HCT116 (cell line): ENCODE measurements at regions not wholly inside any gene's neighbourhood (a gene's known extent, or its start where the extent isn't known, plus 50 kb on each side); places are given as distances from the start of the nearest gene placed in this dataset.

ENCODE experiments used
- ATAC-seq: fragments of 200-7000 bp; cut with Tn5 transposase; 2 replicates; pipeline ENCODE4 v1.9.1; 2020; ENCODE audit warnings: mild to moderate bottlenecking, moderate library complexity
- BruUV-seq: library from RNA; stranded (reverse); fragments of 400-500 nt; replicated peaks from 2 replicates; lab custom pipeline; 2021; lab: Mats Ljungman, UMichigan
- CTCF ChIA-PET: fragments of 300-600 bp; sonication (Branson Sonifier 250); formaldehyde crosslinking; loops from one replicate; lab custom pipeline; 2021; ENCODE audit warnings: antibody characterized with exemption; lab: Charles Lee
- POLR2A ChIA-PET: fragments of 300-600, 350-600 bp; sonication (Branson Sonifier 250); formaldehyde crosslinking; loops from one replicate; lab custom pipeline; 2021; ENCODE audit warnings: antibody characterized with exemption; lab: Charles Lee
- RAD21 ChIA-PET, 2 experiments: fragments of 300-600 bp; sonication (Branson Sonifier 250); formaldehyde crosslinking; loops; one replicate each; lab custom pipeline; 2023; ENCODE audit warnings: low total read pairs in 2 of 2; ENCODE audit not compliant: uncharacterized antibody in 2 of 2, unreplicated experiment in 2 of 2, low non-redundant PET in 1 of 2; lab: Charles Lee
- DNase-seq: peaks from one replicate; pipeline ENCODE4 v3.0.0-alpha.2; 2010; ENCODE audit warnings: low read depth, low spot score
- H2AFZ ChIP-seq: fragments of 200-600 bp; shearing (Covaris generic), sonication (generic); 2 replicates; pipeline ENCODE4 v1.6.1; 2017; ENCODE audit warnings: low read depth, mixed run types, mixed read lengths, antibody characterized with exemption, low read length; ENCODE audit not compliant: poor library complexity, severe bottlenecking
- H3K27ac ChIP-seq: 2 replicates; pipeline ENCODE4 v1.5.1; 2012; ENCODE audit warnings: low read depth, low read length
- H3K27me3 ChIP-seq: fragments of 200-600 bp; sonication (generic); 2 replicates; pipeline ENCODE4 v1.6.1; 2016; ENCODE audit warnings: mixed run types, low read length, mixed read lengths; ENCODE audit not compliant: insufficient read depth
- H3K36me3 ChIP-seq, 2 experiments: fragments of 200-500 bp in 1 of 2; fragments of 200-600 bp in 1 of 2; sonication (Bioruptor generic) in 1 of 2; sonication (generic) in 1 of 2; 2 replicates each; pipeline versions ENCODE4 v1.5.1 to v1.6.1; 2014 to 2016; ENCODE audit warnings: low read length in 2 of 2, inconsistent platforms in 1 of 2, mixed read lengths in 1 of 2, mixed run types in 1 of 2; ENCODE audit not compliant: insufficient read depth in 2 of 2, control insufficient read depth in 1 of 2
- H3K4me1 ChIP-seq, 2 experiments: fragments of 200-600 bp in 1 of 2; sonication (generic) in 1 of 2; 2 replicates each; pipeline versions ENCODE4 v1.5.1 to v1.6.1; 2012 to 2017; ENCODE audit warnings: low read length in 2 of 2, inconsistent platforms in 1 of 2, mild to moderate bottlenecking in 1 of 2, mixed read lengths in 1 of 2, mixed run types in 1 of 2, moderate library complexity in 1 of 2; ENCODE audit not compliant: insufficient read depth in 2 of 2, control insufficient read depth in 1 of 2
- H3K4me2 ChIP-seq: fragments of 200-600 bp; sonication (generic); 2 replicates; pipeline ENCODE4 v1.6.1; 2017; ENCODE audit warnings: mixed run types, low read length, mixed read lengths
- H3K4me3 ChIP-seq, 2 experiments: fragments of 200-600 bp in 1 of 2; sonication (generic) in 1 of 2; replicated peaks in 1 of 2; 2 replicates each; pipeline ENCODE4 v1.5.1; 2011 to 2016; ENCODE audit warnings: low read length in 2 of 2, control low read depth in 1 of 2, low read depth in 1 of 2, mild to moderate bottlenecking in 1 of 2, mixed read lengths in 1 of 2, mixed run types in 1 of 2
- H3K79me2 ChIP-seq: fragments of 200-600 bp; sonication (generic); 2 replicates; pipeline ENCODE4 v1.6.1; 2017; ENCODE audit warnings: mild to moderate bottlenecking, mixed run types, low read length, moderate library complexity, mixed read lengths; ENCODE audit not compliant: insufficient read depth
- H3K9ac ChIP-seq: fragments of 200-600 bp; sonication (generic); 2 replicates; pipeline ENCODE4 v1.6.1; 2016; ENCODE audit warnings: low read length, mixed read lengths
- H3K9me2 ChIP-seq: fragments of 200-600 bp; sonication (generic), shearing (Covaris generic); 2 replicates; pipeline ENCODE4 v1.6.1; 2017; ENCODE audit warnings: mixed run types, mild to moderate bottlenecking, moderate library complexity; ENCODE audit not compliant: insufficient read depth
- H3K9me3 ChIP-seq, 2 experiments: fragments of 200-500 bp in 1 of 2; fragments of 200-600 bp in 1 of 2; sonication (Bioruptor generic) in 1 of 2; sonication (generic) in 1 of 2; 2 replicates each; pipeline ENCODE4 v1.6.1; 2014 to 2017; ENCODE audit warnings: low read length in 2 of 2, mixed read lengths in 2 of 2, inconsistent platforms in 1 of 2, low read depth in 1 of 2, mild to moderate bottlenecking in 1 of 2, mixed run types in 1 of 2, moderate library complexity in 1 of 2; ENCODE audit not compliant: control insufficient read depth in 1 of 2, insufficient read depth in 1 of 2
- H4K20me1 ChIP-seq: fragments of 200-600 bp; sonication (generic), shearing (Covaris generic); 2 replicates; pipeline ENCODE4 v1.6.1; 2017; ENCODE audit warnings: mixed run types, mild to moderate bottlenecking, moderate library complexity; ENCODE audit not compliant: insufficient read depth
- EGR1 ChIP-seq: IDR thresholded peaks from 2 replicates; pipeline ENCODE4 v1.6.1; 2012; ENCODE audit warnings: low read depth
- EZH2 ChIP-seq: fragments of 200-600 bp; sonication (generic); IDR thresholded peaks from 2 replicates; pipeline ENCODE4 v1.6.1; 2017; ENCODE audit warnings: antibody characterized with exemption, mixed run types
- EZH2phosphoT487 ChIP-seq: fragments of 200-600 bp; IDR thresholded peaks from 2 replicates; pipeline ENCODE4 v1.6.1; 2018; ENCODE audit warnings: antibody characterized with exemption, borderline replicate concordance
- FOSL1 ChIP-seq: IDR thresholded peaks from 2 replicates; pipeline ENCODE4 v1.6.1; 2012; ENCODE audit warnings: low read depth
- JUND ChIP-seq: IDR thresholded peaks from 2 replicates; pipeline ENCODE4 v1.6.1; 2012
- POLR2A ChIP-seq: IDR thresholded peaks from 2 replicates; pipeline ENCODE4 v1.7.0; 2011; ENCODE audit warnings: borderline replicate concordance; ENCODE audit not compliant: insufficient read depth, insufficient read length; ENCODE audit errors: extremely low read depth
- POLR2AphosphoS5 ChIP-seq: IDR thresholded peaks from 2 replicates; pipeline ENCODE4 v1.6.1; 2011; ENCODE audit warnings: mild to moderate bottlenecking, low read depth, low read length, moderate library complexity
- SIN3A ChIP-seq: IDR thresholded peaks from 2 replicates; pipeline ENCODE4 v1.6.1; 2012; ENCODE audit warnings: low read depth
- SP1 ChIP-seq: IDR thresholded peaks from 2 replicates; pipeline ENCODE4 v1.6.1; 2012; ENCODE audit warnings: low read depth
- YY1 ChIP-seq: IDR thresholded peaks from 2 replicates; pipeline ENCODE4 v1.6.1; 2011; ENCODE audit warnings: low read length, low read depth, moderate library complexity, mild to moderate bottlenecking; ENCODE audit not compliant: insufficient replicate concordance; ENCODE audit errors: extremely low read depth
- ZFX ChIP-seq: fragments of 450-650 bp; IDR thresholded peaks from 2 replicates; pipeline ENCODE4 v1.6.1; 2017
- ZNF274 ChIP-seq: fragments of 200-500 bp; sonication (Bioruptor generic); IDR thresholded peaks from 2 replicates; pipeline ENCODE4 v1.6.1; 2014; ENCODE audit warnings: mild to moderate bottlenecking, low read depth, low read length, inconsistent platforms
- intact Hi-C: fragments of 100-400 bp; cut with micrococcal nuclease; formaldehyde crosslinking; loops from 2 replicates; pipeline ENCODE4 v1.10.0; 2022
- TF ChIP-seq, protein P1 (sequence below): IDR thresholded peaks from 2 replicates; pipeline ENCODE4 v1.6.1; 2012
- TF ChIP-seq, protein P2 (sequence below), 3 experiments: fragments of 200-600 bp in 1 of 3; sonication (generic) in 1 of 3; IDR thresholded peaks in 2 of 3; conservative IDR thresholded peaks in 1 of 3; 2 replicates each; pipeline ENCODE4 v1.5.1; 2012 to 2017; ENCODE audit warnings: low read depth in 2 of 3, low read length in 2 of 3, antibody characterized with exemption in 1 of 3, borderline replicate concordance in 1 of 3, control low read depth in 1 of 3, mild to moderate bottlenecking in 1 of 3, mixed read lengths in 1 of 3, mixed run types in 1 of 3, moderate library complexity in 1 of 3; ENCODE audit not compliant: insufficient read depth in 1 of 3
- TF ChIP-seq, protein P3 (sequence below): IDR thresholded peaks from 2 replicates; pipeline ENCODE4 v1.6.1; 2012

DNA sequence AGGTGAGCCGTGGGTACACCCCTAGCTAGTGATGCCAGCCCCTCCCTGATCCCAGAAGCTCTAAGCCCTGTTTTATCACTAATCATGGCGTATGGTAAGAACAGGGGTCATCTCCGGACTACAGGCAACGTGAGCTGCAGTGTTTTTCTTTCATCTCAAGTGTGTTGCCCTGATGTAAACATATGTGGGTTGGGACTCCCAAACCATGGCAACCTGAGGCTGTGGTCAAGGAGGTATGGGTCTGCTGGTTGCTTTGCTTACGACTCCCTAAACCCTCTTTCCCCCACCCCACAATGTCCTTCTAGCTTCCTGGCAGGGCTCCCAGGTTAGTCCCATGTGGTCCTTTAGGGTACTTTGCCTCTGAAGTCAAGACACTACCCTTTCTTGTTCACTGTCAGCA is 53.6 kb upstream of the AFF3 start:
- no TSS peak for BruUV-seq
- H3K79me2 ChIP-seq, result no peaks in the 10 kb centered on the region
- no peaks in the 10 kb centered on the region for H3K9me3 ChIP-seq
- ChIA-PET CTCF (no interaction called here), POLR2A (no interaction called here), RAD21 (no interaction called here)
- ATAC-seq (no peak), DNase-seq (no peak)
- no peaks in the 10 kb centered on the region for H3K27me3 ChIP-seq
- H2AFZ ChIP-seq, result no peak overlapping the region
- no peaks in the 10 kb centered on the region for H4K20me1 ChIP-seq
- TF ChIP-seq SP1, result no peak
- TF ChIP-seq ZNF274, result no peak
- no peak for TF ChIP-seq EZH2phosphoT487
- TF ChIP-seq ZFX, result no peak
- no peak for TF ChIP-seq FOSL1
- TF ChIP-seq JUND, result no peak
- no peak for TF ChIP-seq POLR2AphosphoS5
- TF ChIP-seq, protein P1, sequence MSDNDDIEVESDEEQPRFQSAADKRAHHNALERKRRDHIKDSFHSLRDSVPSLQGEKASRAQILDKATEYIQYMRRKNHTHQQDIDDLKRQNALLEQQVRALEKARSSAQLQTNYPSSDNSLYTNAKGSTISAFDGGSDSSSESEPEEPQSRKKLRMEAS, result no peak
- TF ChIP-seq EZH2, result no peak
- TF ChIP-seq, protein P2, sequence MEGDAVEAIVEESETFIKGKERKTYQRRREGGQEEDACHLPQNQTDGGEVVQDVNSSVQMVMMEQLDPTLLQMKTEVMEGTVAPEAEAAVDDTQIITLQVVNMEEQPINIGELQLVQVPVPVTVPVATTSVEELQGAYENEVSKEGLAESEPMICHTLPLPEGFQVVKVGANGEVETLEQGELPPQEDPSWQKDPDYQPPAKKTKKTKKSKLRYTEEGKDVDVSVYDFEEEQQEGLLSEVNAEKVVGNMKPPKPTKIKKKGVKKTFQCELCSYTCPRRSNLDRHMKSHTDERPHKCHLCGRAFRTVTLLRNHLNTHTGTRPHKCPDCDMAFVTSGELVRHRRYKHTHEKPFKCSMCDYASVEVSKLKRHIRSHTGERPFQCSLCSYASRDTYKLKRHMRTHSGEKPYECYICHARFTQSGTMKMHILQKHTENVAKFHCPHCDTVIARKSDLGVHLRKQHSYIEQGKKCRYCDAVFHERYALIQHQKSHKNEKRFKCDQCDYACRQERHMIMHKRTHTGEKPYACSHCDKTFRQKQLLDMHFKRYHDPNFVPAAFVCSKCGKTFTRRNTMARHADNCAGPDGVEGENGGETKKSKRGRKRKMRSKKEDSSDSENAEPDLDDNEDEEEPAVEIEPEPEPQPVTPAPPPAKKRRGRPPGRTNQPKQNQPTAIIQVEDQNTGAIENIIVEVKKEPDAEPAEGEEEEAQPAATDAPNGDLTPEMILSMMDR (IDR thresholded peaks at IDR 0.05 in 2 of 3, conservative IDR thresholded peaks at IDR 0.05 in 1 of 3; ENCODE audit: borderline replicate concordance in 1 of 3, insufficient read depth in 1 of 3, low read depth in 2 of 3, low read length in 2 of 3), result no peak
- TF ChIP-seq SIN3A, result no peak
- no peak for TF ChIP-seq EGR1
- TF ChIP-seq YY1, result no peak
- TF ChIP-seq, protein P3, sequence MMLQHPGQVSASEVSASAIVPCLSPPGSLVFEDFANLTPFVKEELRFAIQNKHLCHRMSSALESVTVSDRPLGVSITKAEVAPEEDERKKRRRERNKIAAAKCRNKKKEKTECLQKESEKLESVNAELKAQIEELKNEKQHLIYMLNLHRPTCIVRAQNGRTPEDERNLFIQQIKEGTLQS, result no peak
- TF ChIP-seq POLR2A, result no peak
- no peaks in the 10 kb centered on the region for H3K36me3 ChIP-seq
- H3K9ac ChIP-seq, result no peak overlapping the region
- H3K4me2 ChIP-seq, result no peak overlapping the region
- no peak overlapping the region for H3K27ac ChIP-seq
- intact Hi-C loops, result no loop called here
- no peaks in the 10 kb centered on the region; a peak in 2 of 4 replicates for H3K4me1 ChIP-seq
- H3K4me3 ChIP-seq, result no peak overlapping the region
- H3K9me2 ChIP-seq, result no peaks in the 10 kb centered on the region
